ENCODE measurements at regions not wholly inside any gene's neighbourhood (a gene's known extent, or its start where the extent isn't known, plus 50 kb on each side); places are given as distances from the start of the nearest gene placed in this dataset.
"Not testable (repeated sequence)": the region's sequence is repeated elsewhere in the genome, so short reads cannot be mapped to it uniquely, and the experiment has no call there.

GRCh38 chr1:184858288-184858687 is 103.6 kb upstream of the EDEM3 start:
- no peak for DNase-seq (ENCODE audit: low read depth in 4 of 4, low spot score in 1 of 4)

- DNase-seq (ENCODE audit: low read depth in 4 of 4, low spot score in 1 of 4) = no peak
Observed at GRCh38 chr1:184854496-184855140, 100.0 kb upstream of the EDEM3 start.

GRCh38 chr1:184854036-184854435 is 99.4 kb upstream of the EDEM3 start:
- no peak for DNase-seq (ENCODE audit: low read depth in 4 of 4, low spot score in 1 of 4)

- no peak for DNase-seq (ENCODE audit: low read depth in 4 of 4, low spot score in 1 of 4)
Observed at GRCh38 chr1:184851822-184852746, 97.4 kb upstream of the EDEM3 start.

- no peak for DNase-seq (ENCODE audit: low read depth in 4 of 4, low spot score in 1 of 4)
Observed at GRCh38 chr1:184843732-184844495, 89.3 kb upstream of the EDEM3 start.

- DNase-seq (ENCODE audit: low read depth in 4 of 4, low spot score in 1 of 4) = no peak
Observed at GRCh38 chr1:184840596-184840995, 85.9 kb upstream of the EDEM3 start.

- DNase-seq (ENCODE audit: low read depth in 4 of 4, low spot score in 1 of 4) = no peak
Observed at GRCh38 chr1:184838504-184838951, 83.9 kb upstream of the EDEM3 start.

- DNase-seq (ENCODE audit: low read depth in 4 of 4, low spot score in 1 of 4) = no peak
Observed at GRCh38 chr1:184836934-184837895, 82.6 kb upstream of the EDEM3 start.

GRCh38 chr1:184836141-184836540 is 81.5 kb upstream of the EDEM3 start:
- no peak for DNase-seq (ENCODE audit: low read depth in 4 of 4, low spot score in 1 of 4)

- not testable (repeated sequence) for DNase-seq (ENCODE audit: low read depth in 4 of 4, low spot score in 1 of 4)
Observed at GRCh38 chr1:184833994-184834393, 79.3 kb upstream of the EDEM3 start.

GRCh38 chr1:184832517-184832916 is 77.9 kb upstream of the EDEM3 start:
- no peak for DNase-seq (ENCODE audit: low read depth in 4 of 4, low spot score in 1 of 4)

- not testable (repeated sequence) for DNase-seq (ENCODE audit: low read depth in 4 of 4, low spot score in 1 of 4)
Observed at GRCh38 chr1:184829496-184829895, 74.8 kb upstream of the EDEM3 start.

GRCh38 chr1:184828369-184828717 is 73.7 kb upstream of the EDEM3 start:
- no peak for DNase-seq (ENCODE audit: low read depth in 4 of 4, low spot score in 1 of 4)

- no peak for DNase-seq (ENCODE audit: low read depth in 4 of 4, low spot score in 1 of 4)
Observed at GRCh38 chr1:184827600-184828368, 73.1 kb upstream of the EDEM3 start.

GRCh38 chr1:184826001-184826400 is 71.3 kb upstream of the EDEM3 start:
- no peak for DNase-seq (ENCODE audit: low read depth in 4 of 4, low spot score in 1 of 4)

GRCh38 chr1:184825571-184825970 is 70.9 kb upstream of the EDEM3 start:
- no peak for DNase-seq (ENCODE audit: low read depth in 4 of 4, low spot score in 1 of 4)

GRCh38 chr1:184824691-184825323 is 70.1 kb upstream of the EDEM3 start:
- DNase-seq (ENCODE audit: low read depth in 4 of 4, low spot score in 1 of 4) = no peak

- DNase-seq (ENCODE audit: low read depth in 4 of 4, low spot score in 1 of 4) = no peak
Observed at GRCh38 chr1:184823080-184823479, 68.4 kb upstream of the EDEM3 start.

GRCh38 chr1:184822267-184822666 is 67.6 kb upstream of the EDEM3 start:
- no peak for DNase-seq (ENCODE audit: low read depth in 4 of 4, low spot score in 1 of 4)
